ENCODE measurements at regions not wholly inside any gene's neighbourhood (a gene's known extent, or its start where the extent isn't known, plus 50 kb on each side); places are given as distances from the start of the nearest gene placed in this dataset.
"Not testable (repeated sequence)": the region's sequence is repeated elsewhere in the genome, so short reads cannot be mapped to it uniquely, and the experiment has no call there.

DNA sequence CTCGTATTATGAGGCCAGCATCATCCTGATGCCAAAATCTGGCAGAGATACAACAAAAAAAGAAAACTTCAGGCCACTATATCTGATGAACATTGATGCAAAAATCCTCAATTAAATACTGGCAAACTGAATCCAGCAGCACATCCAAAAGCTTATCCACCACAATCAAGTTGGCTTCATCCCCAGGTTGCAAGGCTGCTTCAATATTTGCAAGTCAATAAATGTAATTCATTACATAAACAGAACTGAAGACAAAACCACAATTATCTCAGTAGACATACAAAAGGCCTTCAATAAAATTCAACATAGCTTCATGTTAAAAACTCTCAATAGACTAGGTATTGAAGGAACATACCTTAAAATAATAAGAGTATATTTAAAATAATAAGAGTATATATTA is 815.3 kb upstream of the SLITRK1 start:
- not testable (repeated sequence) for DNase-seq

DNA sequence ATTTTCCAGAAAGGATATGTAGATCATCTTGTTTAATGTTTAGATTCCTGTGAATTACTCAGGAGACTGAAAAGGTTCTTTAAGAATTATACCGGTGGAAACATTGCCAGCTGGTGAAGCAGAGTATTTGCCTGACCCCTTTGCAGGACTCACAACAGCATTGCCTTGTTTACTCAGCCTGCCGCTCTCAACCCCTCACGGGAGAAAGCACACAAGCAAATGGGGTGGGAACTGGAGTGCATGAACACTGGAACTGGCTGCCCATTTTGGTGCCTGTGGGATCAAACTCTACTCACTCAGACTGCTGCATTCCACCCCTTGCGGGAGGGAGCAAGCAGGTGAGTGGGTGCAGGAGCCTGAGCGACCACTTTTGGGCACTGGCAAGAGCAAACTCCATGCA is 804.7 kb upstream of the SLITRK1 start:
- DNase-seq = no peak

DNA sequence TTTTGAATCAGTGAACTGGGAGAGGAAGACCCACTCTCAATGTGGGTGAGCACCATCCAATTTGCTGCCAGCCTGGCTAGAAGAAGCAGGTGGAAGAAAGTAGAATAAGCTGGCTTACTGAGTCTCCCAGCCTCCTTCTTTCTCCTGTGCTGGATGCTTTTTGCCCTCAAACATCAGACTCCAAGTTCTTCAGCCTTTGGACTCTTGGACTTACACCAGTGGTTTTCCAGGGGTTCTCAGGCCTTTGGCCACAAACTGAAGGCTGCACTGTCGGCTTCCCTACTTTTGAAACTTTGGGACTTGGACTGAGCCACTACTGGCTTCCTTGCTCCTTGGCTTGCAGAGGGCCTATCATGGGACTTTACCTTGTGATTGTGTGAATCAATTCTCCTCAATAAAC is 804.2 kb upstream of the SLITRK1 start:
- DNase-seq = no peak

DNA sequence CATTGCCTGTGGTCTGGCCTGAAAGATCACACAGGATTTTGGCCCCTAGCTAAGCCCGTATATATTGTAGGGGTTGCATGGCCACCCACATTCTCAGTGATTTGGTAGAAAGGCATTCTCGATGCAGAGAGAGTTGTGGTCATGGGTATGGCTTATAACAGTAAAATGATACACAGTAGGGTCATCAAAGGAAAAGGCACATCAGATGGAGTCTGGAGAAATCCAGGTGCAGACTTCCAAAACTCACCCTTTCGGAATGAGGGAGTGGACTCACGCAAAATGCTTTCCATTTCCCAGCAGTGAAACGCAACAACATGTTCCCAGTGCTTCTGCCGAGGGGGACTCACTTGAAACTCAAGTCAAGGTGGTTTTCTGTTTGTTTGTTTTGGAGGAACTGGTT is 802.5 kb upstream of the SLITRK1 start:
- DNase-seq = no peak

DNA sequence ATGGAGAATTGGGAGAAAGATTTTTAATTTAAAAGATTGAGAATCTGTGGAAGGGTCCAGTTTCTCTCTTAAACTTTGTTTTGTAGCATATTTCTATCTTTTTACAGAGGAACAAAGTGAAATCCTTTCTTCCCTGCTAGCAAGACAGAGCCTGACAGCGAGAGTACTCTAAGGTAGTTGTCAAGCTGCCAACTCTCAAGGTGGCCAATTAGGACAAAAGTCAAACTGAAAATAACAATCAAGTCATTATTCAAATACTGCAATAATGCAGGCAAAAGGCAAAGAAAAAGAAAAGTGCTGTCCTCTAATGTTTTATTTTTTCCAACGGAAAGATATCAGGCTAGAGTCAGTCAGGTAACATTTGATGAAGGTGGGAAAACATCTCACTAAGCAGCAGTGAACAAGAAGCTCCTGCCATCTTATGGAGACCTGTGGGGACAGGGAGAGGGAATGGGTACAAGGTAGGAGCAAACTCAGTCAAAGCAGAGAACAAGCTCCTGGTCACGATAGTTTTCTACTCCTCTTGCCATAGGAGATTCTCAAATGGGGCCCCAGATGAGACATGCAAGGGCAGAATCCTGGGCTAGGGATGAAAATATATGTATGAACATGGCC is 801.9 kb upstream of the SLITRK1 start:
- DNase-seq = no peak

DNA sequence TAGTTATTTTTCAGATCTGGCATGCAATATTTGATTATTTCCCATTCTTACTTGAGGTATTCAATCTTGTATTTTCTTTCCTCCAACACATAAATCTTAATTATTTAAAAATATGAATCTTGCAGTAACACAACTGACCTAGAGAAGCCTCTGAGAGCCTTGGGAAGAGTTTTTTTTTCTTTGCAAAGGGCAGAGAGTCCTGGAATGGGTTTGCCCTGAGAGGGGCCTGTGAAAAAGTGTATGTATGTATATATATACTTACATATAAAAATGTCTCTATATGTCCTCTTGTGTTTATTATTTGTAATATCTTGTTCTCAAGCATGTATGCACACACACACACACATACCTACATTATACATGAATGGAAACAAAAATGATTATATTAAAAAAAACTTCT is 801.2 kb upstream of the SLITRK1 start:
- no peak for DNase-seq

DNA sequence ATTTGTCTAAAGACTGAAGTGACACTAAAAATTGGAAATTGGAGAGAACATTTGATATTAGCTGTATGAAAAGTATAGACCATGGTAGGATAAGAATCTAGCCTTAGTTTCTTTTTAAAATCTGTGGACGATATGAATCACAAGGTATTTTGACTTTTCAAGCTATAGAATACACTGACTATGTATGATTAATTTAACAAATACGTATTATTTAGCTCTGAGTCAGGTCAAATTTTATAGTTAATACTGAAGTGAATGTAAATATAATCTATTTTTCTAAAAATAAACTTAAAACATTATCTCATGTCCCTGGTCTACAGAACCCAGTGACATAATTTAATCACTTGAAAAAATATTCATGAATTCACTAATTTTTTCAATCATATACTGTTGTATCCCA is 795.6 kb upstream of the SLITRK1 start:
- DNase-seq = no peak

DNA sequence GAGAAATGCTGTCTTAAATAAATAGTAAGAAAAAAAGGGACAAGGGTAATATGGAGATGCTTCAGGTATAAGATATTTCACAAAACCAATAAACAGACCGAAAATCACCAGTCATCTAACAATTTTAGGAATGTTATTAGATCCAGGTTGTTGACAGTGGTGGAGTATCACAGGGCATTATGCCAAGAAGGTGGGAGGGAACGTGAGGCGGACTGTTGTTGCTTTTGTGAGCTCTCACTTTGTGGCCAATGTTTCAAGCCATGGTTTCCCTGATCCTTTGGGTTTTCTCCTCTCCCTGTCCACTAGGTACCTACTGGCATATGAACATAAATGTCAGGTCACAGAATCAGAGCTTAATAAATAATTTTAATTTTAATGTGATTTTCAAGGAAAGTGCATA is 790.3 kb upstream of the SLITRK1 start:
- DNase-seq = no peak

DNA sequence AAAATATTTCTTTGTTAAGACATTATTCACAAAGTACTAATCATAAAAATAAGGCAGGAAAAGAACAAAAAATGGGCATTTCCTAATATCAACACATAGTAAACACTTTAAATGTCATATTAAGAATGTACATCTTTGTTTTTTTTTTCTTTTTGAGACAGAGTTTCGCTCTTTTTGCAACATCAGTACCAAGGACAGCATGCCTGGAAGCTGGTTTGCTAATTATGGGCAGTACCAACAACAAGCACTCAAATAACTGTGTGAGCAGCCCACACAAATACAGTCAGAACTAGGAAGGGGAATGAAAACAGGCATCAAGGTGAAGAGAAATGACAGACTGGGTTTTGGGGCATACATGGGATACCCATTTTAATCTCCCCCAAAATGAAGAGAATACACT is 788.0 kb upstream of the SLITRK1 start:
- no peak for DNase-seq

DNA sequence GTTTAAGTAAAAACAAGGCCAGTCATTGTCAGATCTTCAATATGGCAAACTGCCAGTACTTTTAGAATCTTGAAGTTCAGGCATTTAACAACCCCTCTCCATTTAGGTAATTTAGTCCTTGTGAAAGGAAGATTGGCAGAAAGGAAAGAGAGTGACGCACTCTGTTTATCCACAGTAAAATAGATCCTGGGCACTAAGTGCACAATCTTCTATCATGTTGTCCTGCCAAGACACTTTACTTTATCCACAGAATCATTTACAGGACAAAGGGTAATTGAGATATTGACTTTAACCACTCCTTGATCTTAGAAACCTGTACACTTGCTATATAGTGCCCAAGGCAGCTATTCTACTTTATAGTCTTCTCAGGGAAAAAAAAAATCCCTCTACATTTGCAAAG is 786.4 kb upstream of the SLITRK1 start:
- no peak for DNase-seq

DNA sequence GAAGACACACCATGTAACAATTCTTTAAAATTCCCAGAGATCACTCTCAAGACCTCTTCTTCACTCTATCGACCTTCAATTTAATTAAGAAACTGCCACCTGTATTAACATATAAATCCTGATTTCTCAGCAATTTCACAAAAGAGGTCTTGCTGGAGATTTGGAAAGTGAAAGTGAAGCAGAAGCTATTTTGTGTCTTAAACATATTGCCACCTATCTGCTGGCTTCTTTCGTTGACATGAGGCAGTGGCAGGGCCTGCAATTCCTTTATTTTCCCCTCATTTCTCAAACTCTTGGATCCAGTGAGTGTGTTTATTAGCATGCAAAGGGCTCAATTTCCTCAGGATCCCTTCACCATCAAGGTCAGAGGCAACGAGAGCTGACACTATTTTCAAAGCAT is 780.2 kb upstream of the SLITRK1 start:
- DNase-seq = no peak

DNA sequence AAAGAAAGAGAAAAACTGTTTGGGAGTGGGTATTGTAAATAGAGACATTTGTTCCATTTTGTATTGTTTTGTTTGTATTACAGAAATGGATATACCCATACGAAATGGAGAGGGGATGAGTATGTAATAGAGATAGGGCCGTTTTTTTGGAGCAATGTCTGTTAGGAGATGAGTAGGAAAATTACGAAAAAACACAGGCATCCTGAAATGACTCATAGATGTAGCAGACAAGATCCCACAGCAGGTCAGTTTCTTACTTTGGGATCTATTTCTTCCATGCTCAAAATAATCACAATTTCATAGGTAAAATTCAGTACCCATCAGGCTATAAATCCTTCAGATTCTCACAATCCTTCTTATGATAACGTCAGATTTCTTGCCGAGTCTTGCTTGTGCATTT is 779.4 kb upstream of the SLITRK1 start:
- no peak for DNase-seq

DNA sequence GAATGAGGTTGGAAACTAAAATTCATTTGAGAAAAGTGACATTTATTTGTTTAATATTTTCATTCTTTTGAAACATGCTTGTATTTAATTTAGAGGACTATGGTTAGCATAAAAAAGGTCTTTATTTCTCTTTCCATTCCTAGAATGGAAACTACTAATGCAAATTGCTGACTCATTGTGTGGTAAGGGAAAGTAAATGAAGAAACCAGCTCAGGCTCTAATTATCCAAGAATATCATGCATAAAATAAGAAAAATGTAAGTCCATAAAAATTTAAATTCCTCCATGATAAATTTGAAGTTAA is 777.0 kb upstream of the SLITRK1 start:
- no peak for DNase-seq

DNA sequence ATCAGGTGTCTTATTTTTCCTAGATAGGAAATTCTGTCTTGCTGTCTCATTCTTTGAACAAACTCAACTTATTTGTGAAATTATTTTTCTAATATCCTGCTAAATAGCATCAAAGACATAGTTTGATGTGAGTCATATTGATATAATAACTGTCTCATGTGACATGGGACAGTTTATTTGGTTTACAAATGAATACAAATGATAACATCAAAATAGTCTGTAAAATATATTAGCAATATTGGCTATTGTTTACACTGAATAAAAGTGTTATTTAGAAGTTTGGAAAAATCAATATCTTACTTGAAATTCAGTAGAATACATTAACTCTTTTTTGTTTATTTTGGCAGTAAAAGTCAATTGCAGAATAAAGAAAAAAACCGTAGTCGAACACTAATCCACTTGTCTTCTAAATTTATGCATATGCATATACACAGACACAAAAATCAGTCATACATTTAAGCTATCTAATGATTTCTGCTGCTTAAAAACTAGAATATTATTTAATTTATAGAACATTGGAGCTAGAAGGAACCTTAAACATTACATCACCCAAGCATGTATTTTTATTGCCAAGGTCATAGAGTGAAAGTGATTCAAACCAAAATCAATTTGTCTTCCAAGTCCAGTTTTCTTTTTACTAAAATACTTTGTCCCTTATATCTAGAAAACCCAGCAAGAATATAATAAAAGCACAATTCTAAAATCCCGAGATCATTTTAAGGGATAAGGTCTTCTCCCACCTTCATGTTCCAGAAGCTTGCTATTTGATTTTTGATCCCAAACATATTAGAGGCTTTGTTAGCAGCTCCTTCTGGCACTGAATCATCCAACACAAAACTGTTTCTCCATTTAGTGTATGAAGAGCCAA is 776.5 kb upstream of the SLITRK1 start:
- no peak for DNase-seq

DNA sequence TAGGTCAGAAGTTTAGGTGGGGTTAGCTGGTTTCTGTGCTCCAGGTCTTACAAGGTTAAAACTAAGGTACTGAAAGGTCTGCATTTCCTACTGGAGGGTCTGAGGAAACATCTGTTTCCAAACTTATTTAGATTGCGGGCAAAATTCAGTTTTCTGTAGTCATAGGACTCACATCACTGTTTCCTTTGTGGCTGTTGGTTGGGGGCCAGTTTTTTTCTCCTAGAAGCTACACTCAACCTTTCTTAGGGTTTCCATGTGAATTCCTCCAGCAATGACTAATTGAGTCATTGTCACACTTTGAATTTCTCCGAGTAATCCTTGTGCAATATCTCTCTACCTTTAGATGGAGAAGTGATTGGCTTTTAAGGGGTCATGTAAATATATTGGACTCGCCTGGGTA is 773.4 kb upstream of the SLITRK1 start:
- DNase-seq = no peak

DNA sequence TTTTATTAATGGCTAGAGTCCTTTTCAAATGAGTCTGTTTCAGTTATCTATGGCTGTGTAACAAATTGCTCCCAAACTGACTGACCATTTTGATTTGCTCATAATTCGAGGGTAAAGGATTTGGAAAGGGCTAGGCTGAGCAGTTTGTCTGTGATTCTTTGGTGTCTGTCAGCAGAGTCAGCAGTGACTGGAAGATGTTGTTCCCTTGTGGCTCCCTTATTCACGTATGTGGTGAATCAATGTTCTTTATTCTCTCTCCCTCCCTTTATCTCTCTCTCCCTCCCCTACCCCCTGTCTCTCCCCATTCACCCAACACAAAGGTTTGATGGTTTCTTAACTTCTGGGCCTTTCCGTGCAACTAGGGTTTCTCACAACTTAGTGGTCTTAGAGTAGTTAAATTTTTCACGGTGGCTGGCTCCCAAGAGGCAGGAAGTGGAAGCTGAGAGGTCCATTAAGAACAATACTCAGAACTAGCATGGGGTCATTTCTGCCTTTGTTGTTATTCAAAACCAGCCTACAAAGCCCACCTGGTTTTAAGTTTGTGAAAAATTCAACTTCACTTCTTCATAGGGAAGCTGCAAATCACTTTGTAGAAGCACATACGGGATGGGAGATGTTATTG is 772.5 kb upstream of the SLITRK1 start:
- no peak for DNase-seq

DNA sequence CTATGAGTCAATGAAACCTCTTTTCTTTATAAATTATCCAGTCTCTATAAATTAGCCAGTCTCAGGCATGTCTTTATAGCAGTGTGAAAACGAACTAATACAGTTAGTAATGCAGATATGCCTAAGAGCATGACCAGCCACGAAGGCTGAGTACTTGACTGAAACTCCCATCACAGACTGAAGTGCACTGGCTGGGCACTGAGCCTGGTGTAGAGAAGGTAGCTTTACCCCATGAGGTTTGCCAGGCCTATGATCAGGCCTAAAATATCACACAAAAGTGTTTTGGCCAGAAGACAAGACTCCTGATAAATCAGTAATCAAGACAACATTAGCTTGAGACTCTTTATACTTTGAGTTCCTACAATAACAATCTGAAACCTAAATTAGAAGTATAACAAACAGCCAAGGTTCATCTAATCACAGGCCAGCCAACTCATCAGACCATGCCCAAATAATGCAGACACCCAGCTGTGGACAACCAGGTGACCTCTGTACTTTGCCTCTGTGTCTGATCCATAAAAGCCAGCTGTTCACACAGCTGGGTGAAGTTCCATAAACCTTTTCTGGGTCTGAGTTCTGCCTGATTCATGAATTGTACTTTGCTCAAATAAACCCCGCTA is 771.8 kb upstream of the SLITRK1 start:
- no peak for DNase-seq

DNA sequence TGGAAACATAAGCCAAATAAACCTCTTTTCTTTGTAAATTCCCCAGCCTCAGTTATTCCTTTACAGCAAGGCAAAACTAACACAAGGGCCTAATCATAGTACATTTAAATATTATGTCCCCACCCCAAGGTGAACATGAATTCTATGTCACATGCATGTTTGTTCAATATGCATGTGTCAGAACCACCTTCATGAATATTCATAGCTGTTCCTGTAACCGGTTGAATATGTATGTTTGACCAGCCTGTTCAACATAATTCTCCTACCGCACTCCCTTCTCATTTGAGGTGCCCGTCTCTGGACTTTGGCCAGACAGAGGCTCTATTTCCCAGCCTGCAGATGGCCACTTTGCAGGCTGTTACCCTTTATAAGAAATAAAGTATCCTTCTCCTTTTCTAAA is 769.4 kb upstream of the SLITRK1 start:
- no peak for DNase-seq

DNA sequence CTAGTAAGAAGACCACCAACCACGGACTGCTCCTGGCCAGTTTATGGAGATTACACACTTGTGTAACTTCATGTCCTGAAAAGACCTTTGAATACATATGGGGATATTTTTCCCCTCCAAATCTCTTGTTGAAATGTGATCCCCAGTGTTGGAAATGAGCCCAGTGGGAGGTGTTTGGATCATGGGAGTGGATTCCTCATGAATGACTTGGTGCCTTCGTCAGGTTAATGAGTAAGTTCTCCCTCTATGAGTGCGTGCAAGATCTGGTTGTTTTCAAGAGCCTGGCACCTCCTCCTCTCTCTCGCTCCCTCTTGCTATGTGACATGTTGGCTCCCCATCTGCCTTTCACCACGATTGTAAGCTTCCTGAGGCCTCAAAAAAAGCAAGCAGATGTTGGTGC is 769.0 kb upstream of the SLITRK1 start:
- DNase-seq = no peak

DNA sequence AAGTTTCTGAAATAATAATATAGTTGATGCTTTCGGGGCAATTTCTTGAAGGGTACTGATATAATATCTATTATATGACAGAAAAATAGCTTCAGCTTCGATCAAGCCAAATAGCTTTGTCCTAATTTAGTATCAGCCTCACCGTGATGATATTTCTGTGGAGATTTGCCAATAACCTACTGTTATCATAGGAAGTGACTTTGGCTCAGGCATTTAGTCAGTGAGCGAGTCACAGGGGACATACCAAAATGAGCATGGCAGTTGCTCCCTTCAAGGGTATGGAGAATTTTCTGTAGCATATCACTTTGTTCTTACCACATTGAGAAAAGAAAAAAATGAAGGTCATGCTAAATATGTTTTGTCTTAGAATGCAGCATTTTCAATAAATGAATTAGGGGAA is 767.6 kb upstream of the SLITRK1 start:
- no peak for DNase-seq

DNA sequence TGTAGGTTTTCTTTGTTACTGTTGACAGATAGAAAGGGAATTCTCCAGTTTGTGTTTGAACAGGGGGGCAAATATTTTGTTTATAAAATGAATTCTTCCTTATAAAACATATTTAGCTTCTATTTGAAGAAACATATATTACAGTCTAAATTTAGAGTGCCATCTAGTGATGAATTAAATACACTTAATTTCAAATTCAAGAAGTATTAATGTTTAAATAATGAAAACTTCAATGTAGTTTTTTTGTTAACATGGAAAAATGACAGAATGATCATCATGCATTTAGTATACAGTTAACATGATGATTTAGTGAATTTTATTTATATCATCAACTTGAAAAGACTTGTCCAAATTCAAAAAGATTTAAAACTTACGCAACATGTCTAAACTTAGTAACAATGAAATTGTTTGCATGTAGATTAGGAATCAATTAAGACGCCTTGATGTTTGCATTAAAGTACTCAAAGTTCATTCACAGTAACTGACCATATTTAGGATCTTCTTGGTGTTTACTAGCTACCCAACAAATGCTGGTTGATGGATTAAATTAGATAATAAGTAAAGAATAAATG is 765.9 kb upstream of the SLITRK1 start:
- DNase-seq = no peak

DNA sequence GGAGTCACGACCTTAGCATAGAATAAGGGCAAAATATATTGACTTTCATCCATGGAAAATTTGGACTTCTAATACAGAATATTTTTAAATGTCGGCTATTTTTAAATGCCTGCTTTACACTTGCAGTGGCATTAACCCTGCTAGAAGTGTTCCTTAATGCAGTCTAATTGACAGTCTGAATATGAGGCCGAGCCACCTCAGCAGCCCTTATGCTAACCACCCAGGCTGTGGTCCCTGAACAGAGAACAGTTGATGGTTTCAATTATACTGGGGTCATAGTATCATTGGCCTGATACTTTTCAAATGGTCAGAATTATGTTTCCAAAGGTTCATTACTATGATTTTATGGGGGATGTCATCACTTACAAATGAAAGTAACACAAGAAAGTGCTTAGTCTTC is 764.7 kb upstream of the SLITRK1 start:
- DNase-seq = no peak

DNA sequence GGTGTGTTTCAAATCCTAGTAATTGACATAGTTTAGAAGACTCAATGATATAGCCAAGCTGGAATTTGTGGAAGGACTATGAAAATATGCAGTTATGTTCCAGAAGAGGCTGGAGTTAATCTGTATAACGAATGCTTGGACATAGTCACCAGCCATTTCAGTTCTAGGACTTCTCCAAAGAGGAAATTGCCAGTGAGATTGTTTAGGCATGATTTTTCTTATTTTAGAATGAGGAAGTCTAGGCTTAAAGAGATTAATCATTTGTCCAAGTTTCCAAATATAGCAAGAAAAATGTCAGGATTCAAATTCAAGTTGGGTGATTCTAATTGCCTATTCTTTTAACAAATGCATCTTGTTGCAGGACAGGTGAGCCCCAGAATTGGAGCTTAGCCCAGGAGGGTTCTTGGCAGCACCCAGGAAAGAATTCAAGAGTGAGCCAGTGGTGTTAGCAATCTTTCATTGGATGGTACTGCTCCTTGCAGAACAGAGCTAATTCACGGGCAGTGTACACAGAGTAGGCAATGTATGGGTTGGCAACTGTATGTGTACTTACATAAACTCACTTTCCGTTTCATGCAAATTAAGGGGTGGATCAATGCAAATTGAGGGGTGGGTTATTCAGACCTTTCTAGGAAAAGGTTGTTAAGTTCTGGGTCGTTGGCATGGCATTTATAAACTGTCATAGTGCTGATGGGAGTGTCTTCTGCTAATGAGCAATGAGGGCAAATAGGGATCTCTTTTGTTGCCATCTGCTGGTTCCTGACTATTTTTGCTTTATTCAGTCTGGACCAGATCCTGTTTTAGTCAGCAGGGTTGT is 763.1 kb upstream of the SLITRK1 start:
- no peak for DNase-seq
